HG03064 (cell line): ENCODE measurements at regions not wholly inside any gene's neighbourhood (a gene's known extent, or its start where the extent isn't known, plus 50 kb on each side); places are given as distances from the start of the nearest gene placed in this dataset.
"Not testable (repeated sequence)": the region's sequence is repeated elsewhere in the genome, so short reads cannot be mapped to it uniquely, and the experiment has no call there.

ENCODE experiments used
- ATAC-seq: cut with Tn5 transposase; IDR thresholded peaks from one replicate; pipeline ENCODE4 v1.9.1; 2021; ENCODE audit warnings: low read depth; ENCODE audit not compliant: unreplicated experiment

GRCh38 chrX:128653524-128654060 is 601.4 kb upstream of the ACTRT1 start:
- ATAC-seq, result no peak

- no peak for ATAC-seq
Measured at GRCh38 chrX:128650326-128650725, 598.1 kb upstream of the ACTRT1 start.

GRCh38 chrX:128634754-128635153 is 582.6 kb upstream of the ACTRT1 start:
- no peak for ATAC-seq

- no peak for ATAC-seq
Measured at GRCh38 chrX:128623361-128623760, 571.2 kb upstream of the ACTRT1 start.

GRCh38 chrX:128622296-128622695 is 570.1 kb upstream of the ACTRT1 start:
- ATAC-seq, result no peak

GRCh38 chrX:128619490-128619889 is 567.3 kb upstream of the ACTRT1 start:
- no peak for ATAC-seq

GRCh38 chrX:128616933-128617332 is 564.7 kb upstream of the ACTRT1 start:
- ATAC-seq, result no peak

GRCh38 chrX:128606817-128607216 is 554.6 kb upstream of the ACTRT1 start:
- ATAC-seq, result not testable (repeated sequence)

- not testable (repeated sequence) for ATAC-seq
Measured at GRCh38 chrX:128606357-128606756, 554.2 kb upstream of the ACTRT1 start.

GRCh38 chrX:128601706-128602105 is 549.5 kb upstream of the ACTRT1 start:
- ATAC-seq, result no peak

GRCh38 chrX:128599632-128600031 is 547.4 kb upstream of the ACTRT1 start:
- no peak for ATAC-seq

- ATAC-seq, result no peak
Measured at GRCh38 chrX:128582036-128582435, 529.8 kb upstream of the ACTRT1 start.

GRCh38 chrX:128581615-128582014 is 529.4 kb upstream of the ACTRT1 start:
- ATAC-seq, result no peak

GRCh38 chrX:128543114-128543513 is 490.9 kb upstream of the ACTRT1 start:
- ATAC-seq, result no peak

GRCh38 chrX:128518508-128518907 is 466.3 kb upstream of the ACTRT1 start:
- ATAC-seq, result no peak

GRCh38 chrX:128517691-128518090 is 465.5 kb upstream of the ACTRT1 start:
- ATAC-seq, result no peak

GRCh38 chrX:128504496-128504895 is 452.3 kb upstream of the ACTRT1 start:
- ATAC-seq, result no peak

GRCh38 chrX:128464116-128464515 is 411.9 kb upstream of the ACTRT1 start:
- no peak for ATAC-seq

- no peak for ATAC-seq
Measured at GRCh38 chrX:128460835-128461234, 408.6 kb upstream of the ACTRT1 start.

GRCh38 chrX:128458888-128459287 is 406.7 kb upstream of the ACTRT1 start:
- no peak for ATAC-seq

GRCh38 chrX:128457674-128458073 is 405.5 kb upstream of the ACTRT1 start:
- ATAC-seq, result no peak

GRCh38 chrX:128439159-128439558 is 387.0 kb upstream of the ACTRT1 start:
- ATAC-seq, result no peak

GRCh38 chrX:128438082-128438481 is 385.9 kb upstream of the ACTRT1 start:
- no peak for ATAC-seq
